ENCODE measurements at regions not wholly inside any gene's neighbourhood (a gene's known extent, or its start where the extent isn't known, plus 50 kb on each side); places are given as distances from the start of the nearest gene placed in this dataset.

DNA sequence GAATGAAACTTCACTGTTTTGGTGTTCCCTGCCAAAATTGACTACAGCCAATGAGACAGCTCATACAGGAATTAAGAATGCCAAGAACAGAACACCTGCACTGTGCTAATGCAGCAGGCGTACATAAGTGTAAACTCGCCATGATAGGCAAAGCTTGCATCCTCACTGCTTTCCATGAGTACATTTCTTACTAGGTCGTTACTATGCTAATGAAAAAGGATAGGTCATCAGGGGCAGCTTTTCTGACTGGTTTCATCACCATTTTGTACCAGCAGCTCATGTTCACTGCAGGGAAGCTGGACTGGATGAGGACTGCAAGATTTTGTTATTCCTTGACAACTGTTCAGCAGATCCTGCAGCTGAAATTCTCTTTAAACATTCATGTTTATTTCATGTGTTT lies 1383.8 kb downstream of the EFNB2 start:
- DNase-seq: no peak

DNA sequence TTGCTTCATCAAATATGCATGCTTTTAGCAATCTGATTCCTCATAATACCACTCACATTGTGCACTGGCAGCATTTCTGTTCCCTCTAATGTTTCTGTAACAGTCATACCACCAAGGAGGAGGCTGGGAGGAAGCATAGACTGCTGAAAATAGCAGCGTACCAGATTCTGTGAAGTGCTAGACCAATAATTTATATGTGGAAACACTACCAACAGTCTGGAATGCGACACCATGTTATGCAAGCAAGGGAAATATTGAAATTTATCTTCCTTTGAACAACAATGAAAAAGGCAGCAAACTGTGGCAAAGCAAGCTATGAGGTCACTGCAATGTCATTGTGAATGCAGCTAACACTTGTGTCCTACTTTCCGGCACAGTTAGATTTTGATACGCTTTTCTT lies 1388.0 kb downstream of the EFNB2 start:
- peak; percentile 7 for DNase-seq

DNA sequence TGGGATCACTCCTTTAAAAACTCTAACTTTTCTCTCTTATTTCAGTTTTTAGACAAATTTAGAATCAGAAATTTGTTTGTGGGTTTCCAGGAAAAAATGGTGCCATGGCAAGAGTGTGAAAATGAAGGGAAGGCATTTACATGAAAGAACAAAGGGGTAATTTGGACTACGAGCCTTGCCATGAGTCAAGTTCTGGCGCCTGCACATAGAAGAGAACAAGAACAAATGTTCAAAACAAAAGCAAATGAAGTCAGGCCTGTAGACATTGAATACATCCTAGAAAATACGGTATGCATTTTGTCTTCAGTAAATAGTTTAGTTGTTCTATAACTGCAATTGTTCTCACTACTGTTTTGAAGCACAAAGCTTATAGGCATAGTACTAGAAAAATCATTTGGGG lies 1390.5 kb downstream of the EFNB2 start:
- DNase-seq: no peak

DNA sequence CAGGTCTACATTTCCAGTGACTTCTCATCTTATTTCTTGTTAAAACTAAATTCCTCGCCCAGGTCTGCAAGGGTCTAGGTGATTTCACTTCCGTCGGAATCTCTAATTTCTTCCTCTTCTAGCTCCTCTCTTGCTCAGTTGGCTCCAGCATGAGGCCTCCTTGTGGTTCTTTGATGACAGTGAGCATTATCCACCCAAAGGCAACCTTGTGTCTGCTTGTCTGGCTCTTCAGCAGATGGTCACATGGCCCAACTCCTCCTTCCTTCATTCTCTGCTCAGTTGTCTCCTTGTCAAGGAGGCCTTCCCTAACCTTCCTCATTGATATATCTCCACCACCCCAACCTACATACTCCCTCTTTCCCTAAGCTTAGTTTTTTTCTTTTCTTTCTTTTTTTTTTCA lies 1391.4 kb downstream of the EFNB2 start:
- DNase-seq: no peak

DNA sequence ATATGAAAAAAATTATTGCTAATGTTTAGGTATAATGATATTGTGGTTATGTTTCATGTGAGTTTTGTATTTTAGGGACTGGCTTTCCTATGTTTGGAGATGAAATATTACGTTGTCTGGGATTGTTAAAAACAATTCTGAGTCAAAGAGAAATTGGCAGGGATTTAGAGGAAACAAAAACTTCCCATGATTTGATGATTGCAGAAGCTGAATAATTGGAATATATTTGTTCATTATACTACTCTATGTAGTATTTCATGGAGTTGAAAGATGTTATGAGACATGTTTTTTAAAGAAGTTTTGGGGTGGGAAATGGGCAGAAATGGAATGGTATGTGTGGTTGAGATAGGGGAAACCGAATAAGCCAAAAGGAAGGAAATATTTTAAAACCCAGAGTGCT lies 1392.9 kb downstream of the EFNB2 start:
- DNase-seq: no peak

DNA sequence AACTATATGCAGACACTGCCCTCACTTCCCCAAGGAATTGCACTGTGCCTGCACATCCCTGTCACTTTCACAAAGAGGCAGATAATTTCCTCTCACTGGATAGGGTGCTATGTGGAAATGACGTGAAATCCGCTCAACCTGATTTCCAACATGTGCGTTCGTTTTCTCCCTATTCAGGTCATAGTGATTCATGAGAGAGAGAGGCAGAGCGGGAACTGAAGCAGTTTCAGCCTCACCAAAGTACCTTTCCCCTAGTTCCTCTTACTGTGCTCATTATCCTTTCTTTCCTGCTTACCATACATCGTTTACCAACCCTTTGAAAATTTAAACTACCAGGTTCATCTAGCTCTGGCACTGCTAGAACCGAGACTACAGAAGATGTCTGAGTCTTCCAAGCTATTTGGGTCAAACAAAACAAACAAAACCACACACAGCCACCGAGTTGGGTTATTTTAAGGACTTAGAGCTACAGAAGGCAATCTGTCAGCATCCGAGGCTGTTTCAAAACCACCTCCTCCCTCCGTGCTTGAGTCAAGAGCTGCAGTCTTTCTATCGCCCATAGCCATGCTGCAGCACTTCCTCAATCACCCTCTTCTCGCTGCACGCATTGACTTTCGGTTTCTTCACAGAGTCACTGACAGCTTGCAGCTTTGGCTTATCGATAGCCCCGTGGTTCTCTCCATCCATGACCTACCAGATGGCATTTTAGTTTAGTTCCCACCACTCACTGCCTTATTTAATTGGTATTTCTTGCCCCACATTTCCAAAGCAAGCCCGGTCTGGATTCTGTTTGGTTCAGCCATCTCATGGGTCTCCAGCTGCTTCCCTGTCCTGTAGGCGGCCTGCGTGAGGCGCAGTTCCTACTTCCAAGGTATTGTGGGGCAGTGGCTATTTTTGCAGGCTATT lies 1395.8 kb downstream of the EFNB2 start:
- peak; percentile 18 for DNase-seq

DNA sequence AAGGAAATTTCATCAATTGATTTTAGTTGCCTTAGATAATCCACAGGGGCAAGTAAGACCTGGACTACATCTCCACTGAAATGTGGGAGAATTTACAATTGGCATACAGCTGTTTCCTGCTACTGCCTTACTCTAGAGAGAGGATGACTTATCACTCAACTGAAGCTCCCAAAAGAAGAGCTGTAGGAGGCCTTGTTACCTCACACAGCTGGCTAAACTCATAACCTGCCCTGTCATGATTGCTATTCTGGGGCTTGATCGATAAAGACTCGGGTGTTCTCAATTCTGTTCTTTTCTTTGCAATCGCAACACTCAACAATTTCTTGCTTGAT lies 1396.4 kb downstream of the EFNB2 start:
- no peak for DNase-seq

DNA sequence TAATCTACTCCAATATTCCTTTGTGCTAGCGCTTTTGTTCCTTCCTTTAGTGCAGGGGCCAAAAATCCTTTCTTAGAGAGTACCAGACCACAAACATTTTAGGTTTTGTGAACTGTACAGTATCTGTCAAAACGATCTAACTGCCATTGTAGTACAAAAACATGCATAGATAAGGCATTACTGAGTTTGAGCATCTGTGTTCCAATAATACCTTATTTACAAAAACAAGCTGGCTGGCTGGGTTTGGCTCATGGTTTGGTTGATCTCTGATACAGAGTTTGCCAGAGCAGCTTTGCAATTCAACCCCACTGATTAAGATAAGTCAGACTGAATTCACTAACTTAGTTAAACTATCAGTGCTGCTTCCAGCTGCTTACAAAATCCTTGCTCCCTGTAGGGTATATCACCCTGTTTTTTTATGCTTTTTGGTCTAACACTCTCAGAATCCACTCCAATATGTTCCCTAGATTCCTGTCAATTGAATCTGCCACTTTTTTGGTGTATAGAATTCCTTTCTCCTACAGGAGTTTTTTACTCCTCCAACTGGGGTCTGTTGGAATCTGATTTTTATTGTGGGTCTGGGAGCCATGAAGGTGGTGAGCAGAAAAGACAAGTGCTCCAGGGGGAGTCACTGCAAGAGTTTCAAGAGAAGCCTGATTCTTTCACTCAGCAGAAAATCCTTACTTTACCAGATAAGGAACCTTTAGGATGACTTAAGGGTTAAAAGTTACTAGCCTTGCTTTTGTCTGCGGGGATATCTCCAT lies 1399.4 kb downstream of the EFNB2 start:
- DNase-seq: no peak

DNA sequence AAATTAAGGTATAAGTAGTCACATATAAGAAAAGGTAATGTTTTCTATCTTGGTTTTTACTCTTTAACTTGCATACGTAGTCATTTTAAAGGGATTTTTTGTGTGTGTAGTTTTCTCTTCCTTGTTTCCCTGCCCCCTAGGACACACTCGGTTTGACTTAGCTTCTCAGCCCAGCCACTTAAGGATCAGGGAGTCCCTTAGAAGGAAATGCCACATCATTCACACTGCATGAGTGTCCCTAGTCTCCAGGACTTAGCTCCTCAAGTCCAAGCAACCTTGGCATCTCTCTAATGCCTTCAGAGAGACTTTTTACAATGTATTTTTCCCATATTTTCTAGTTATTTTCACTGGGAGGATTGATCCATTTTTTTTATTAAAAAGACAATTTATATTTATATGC lies 1407.7 kb downstream of the EFNB2 start:
- no peak for DNase-seq

DNA sequence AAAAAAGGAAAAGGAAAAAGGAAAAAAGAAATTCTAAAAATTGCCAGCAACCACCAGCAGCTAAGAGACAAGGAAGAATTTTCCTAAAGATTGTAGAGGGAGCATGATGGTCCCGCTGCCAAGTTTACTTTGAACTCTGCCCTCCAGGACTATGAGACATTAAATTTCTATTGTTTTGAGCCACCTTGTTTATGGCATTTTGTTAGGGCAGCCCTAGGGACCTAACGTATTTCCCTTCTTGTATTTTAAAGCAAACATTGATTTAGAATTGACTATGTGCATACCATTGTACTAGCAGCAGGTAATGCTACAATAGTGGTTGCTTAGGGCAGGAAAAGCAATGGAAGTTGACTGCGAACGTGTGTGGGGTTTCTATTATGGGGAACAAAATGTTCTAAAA lies 1414.2 kb downstream of the EFNB2 start:
- no peak for DNase-seq

DNA sequence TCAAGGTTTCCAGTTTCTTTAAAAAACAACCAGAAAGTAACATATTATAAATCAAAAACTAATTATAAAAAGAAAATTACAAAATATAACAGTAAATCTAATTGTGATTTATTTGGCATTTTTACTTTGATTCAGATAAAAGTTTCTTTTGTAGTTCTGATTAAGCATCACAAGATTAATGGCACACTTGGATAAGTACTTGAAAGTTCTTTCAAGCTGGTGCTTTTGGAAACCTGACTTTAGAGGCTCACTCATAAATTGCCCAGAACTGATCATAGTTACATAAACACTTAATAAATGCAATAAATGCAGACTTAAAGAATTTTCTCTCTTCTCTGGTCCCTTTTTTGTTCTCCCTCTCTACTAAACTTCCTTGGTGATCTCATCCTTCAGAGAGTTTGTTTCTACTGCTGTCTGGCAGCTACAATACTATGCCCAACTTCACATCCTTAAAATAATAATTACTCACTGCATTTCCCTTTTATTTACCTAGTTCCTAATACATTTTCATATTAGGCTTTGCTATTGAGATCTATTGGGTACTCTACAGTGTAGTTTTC lies 1417.0 kb downstream of the EFNB2 start:
- DNase-seq: no peak

DNA sequence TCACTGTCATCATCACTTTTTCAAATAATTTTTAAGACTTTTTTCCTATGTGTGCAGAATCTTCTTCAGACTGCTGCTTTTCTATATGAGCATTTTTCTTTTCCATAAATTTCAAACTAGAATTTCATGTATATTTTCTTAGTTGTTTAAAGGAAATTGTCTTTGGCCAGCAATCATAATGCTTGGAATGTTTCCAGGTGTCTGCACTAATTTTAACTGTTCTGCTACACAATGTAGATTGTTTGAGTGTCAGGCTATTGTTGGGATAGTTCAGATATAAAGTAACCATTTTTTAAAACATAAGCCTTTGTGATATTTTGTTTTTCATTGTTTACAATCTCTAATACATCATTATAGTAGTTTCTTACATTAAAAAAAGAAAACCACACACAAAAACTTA lies 1418.5 kb downstream of the EFNB2 start:
- DNase-seq: no peak

DNA sequence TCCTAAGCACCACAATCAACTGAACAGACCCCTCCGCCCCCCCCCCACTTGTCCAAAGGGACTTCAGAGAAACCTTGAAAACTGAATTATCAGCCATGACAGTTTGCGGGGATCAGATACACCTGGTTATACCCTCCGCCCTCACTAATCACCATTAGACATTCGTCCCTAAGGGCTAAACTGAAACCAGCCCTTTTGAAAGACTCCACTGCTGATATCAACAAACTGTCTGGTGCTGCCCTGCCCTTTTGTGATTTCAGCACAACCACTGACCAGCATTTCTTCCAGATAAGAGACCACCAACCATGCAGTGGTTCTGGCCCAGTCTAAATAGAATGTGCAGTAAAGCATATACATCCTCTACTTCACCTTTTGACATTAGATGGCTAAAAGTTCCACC lies 1422.9 kb downstream of the EFNB2 start:
- no peak for DNase-seq

DNA sequence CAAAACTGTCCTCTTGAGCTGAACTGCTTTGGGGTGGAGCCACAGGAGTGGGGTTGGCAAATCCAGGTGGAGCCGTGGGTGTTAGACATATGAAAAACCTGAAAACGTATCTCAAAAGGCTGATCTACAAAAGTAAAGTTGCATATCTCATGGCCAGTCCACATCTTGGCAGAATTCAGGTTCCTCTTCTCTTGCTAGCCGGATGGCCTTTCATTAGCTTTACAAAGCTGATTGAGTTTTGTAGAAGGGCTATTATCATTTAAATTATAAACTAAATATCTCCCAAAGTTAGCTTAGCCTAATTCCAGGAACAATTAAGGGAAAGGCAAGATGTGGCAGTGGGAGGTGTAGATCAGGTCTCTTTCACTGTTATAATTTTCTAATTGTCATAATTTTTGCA lies 1427.7 kb downstream of the EFNB2 start:
- DNase-seq: no peak

DNA sequence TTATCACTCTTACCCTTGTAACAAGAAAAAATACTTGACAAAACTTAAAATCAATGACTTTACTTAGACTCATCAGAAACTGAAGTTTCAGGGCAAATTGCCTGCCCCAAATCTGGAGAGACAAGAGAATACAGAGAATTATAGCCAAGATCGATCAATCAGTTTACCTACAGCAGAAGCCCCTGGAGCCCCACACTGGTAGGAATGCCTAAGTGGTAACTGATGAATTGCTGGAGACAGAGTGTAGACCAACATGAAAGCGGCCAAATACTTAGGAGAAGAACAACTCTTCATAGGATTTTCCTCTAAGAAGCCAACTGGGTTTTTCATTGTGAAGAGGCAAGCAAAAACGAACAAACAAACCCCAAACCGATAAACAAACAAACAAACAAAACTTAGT lies 1430.0 kb downstream of the EFNB2 start:
- DNase-seq: no peak

DNA sequence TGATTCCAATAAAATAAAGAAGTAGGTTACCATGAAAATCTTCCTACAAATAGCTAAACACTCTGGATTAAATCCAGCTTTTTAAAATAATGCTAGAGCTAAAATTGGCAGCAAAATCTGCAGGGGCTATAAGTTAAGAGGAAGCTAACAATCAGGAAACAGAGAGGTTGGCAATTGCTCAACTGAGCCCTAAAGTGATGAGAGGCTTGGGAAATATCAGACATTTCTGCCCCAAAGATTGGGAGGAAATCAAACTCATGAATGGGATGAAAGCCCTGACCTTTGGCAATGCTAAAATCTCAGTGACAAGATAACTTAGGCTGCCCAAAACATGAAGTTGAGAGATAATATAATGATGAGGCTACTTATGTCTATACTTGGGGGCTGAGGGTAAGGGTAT lies 1437.9 kb downstream of the EFNB2 start:
- no peak for DNase-seq

DNA sequence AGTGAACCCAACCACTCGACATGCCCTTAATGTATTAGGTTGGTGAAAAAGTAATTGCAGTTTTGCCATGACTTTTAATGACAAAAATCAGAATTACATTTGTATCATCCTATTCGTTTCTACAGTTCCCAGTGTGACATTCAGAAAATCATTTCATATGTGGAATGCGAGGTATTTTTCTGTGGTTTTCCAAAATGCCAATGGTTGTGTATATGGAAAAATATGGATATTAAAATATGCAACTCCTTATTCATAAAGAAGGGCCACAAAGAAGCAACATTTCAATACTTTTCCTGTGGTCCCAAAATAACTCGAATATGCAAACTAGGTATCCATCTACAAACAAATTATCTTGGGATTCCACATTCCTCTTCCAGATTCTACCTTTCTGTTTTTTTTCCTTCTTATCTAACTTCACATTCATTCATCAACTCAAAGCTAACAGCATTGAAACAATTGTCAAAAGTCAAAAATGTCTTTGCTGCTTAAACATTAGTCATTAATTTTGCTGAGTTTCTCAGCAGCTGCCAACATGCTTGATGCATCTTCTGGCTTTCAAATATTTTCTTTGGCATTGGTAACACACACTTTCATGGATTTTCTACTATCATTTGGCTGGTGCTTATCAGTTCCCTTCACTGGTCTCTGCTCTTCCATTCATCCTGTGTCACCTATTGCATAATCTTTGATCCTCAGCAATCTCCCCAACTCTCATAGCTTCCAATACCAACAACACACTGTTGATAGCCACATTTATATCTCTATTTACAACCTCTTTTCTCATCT lies 1445.4 kb downstream of the EFNB2 start:
- DNase-seq: no peak

DNA sequence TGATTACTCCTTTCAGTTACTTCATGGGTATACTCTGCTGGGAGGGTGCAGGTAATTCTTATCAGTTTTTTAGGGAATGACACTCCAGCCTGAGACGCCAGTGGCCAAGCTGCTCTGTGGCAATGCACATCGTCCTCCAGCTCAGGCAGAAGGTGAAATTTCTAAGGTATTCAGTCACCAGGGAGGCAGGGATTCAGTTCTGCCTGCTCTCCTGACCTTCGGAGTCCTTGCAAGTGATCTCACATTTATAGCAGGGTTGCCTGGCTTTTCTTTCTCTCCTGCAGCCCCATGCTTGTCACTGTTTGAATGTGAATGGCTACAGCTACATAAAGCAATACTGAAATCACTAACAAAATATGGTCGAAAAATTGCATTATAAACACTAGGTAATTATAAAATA lies 1447.5 kb downstream of the EFNB2 start:
- DNase-seq: peak; percentile 8

DNA sequence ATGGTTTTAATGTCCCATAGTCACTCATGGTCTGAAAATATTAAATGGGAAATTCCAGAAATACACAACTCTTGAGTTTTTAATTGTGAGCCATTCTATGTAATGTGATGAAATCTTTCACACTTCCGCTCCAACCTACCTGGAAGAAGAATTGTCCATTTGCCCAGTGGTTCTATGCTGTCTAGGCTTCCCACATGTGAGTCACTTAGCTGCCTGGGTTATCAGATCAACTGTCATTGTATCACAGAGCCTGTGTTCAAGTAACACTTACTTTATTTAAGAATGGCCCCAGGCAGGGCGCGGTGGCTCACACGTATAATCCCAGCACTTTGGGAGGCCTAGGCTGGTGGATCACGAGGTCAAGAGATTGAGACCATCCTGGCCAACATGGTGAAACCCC lies 1450.5 kb downstream of the EFNB2 start:
- DNase-seq: no peak

DNA sequence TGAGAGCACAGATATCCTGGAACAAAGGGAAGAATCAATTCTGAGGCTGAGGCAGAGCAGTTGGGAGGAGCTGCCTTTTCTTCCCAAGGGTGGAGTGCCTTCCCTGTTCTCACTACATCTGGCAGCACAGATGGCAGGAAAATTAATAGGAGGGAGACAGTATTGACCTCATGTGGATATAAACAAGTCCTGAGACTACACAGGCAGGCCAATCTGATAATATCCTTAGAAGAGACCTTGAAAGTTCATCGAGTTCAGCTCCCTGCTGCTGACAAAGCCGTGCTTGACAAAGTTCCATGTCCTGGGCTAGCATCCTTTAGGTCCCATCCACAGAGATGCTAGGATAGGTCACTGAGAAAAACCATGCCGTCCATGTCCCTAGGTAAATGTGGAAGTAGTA lies 1451.5 kb downstream of the EFNB2 start:
- DNase-seq: peak; percentile 26

DNA sequence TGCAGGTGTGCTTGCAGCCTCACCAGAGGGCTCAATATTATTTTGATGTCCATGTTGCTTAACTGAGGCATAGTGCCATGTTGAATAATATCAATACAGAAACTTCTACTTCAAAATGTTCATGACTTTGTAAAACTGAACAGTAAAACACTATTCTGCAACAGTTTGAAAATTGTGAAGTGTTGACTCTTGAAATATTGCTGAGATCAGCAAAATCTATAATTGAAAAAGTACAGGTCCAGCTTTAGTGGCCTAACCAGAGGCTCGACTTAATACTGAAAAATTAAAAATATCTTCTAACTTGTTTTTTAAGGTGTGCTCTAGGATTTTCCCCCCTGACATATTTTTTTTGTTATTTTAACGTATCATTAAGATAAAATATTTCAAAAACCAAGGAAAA lies 1460.7 kb downstream of the EFNB2 start:
- DNase-seq: no peak

DNA sequence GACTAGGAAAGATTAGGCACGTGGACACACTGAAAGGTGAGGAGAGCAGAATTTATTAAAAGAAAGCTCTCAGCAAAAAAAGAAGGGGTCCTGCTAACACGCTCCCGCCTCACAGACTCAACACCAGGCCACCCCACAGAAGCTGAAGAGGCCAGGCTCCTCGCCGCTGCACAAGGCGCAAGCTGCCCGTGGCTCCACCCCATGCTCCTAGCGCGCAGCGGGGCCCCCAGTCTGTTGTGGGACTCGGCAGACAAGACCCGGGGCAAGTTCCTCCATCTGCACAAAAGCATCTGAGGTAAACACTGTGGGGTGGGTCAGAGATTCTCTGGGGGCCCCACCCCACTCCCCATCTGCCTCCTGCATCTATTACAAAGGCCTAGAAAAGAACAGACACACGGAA lies 1462.4 kb downstream of the EFNB2 start:
- no peak for DNase-seq

DNA sequence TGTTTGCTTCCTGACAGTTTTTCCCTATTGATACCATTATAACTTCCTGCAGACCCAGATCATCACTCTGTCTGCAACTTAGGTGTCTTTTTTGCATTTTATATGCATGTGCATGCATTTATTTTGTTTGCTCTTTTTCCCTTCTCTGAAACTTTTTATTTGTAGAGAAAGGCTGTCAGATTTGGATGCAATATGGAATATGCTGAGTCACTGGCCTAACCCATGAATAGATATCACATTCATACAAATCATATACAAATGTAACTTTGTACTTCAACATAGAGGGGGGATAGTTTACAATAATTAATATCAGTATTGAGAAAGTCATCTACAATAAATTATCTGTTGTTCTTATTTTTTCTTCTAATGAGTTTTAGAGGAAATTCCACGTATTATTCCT lies 1465.0 kb downstream of the EFNB2 start:
- no peak for DNase-seq
